HFFc6 (cell line): ENCODE measurements at regions not wholly inside any gene's neighbourhood (a gene's known extent, or its start where the extent isn't known, plus 50 kb on each side); places are given as distances from the start of the nearest gene placed in this dataset.

Experiments used
- DNase-seq: peaks from one replicate; pipeline ENCODE4 v3.0.0-alpha.2; 2018
- H3K27ac Mint-ChIP-seq: 2 replicates; pipeline ENCODE4 v1.8.0; 2020; ENCODE audit warnings: mild to moderate bottlenecking, mixed read lengths
- H3K27me3 Mint-ChIP-seq: 2 replicates; pipeline ENCODE4 v1.8.0; 2021; ENCODE audit warnings: mild to moderate bottlenecking, moderate library complexity, mixed read lengths; ENCODE audit not compliant: insufficient read depth
- H3K36me3 Mint-ChIP-seq: 2 replicates; pipeline ENCODE4 v1.8.0; 2021; ENCODE audit warnings: low read depth, mixed read lengths
- H3K4me1 Mint-ChIP-seq: 2 replicates; pipeline ENCODE4 v1.8.0; 2020; ENCODE audit warnings: low read depth, mixed read lengths
- H3K4me3 Mint-ChIP-seq: 2 replicates; pipeline ENCODE4 v1.8.0; 2020; ENCODE audit warnings: mild to moderate bottlenecking, moderate library complexity, mixed read lengths
- H3K9me3 Mint-ChIP-seq: 2 replicates; pipeline ENCODE4 v1.8.0; 2020; ENCODE audit warnings: mild to moderate bottlenecking, mixed read lengths
- TF ChIP-seq, protein P1 (sequence below): fragments of 200-600 bp; sonication (generic); IDR thresholded peaks from 2 replicates; pipeline ENCODE4 v1.5.0; 2021; ENCODE audit warnings: antibody characterized with exemption, mild to moderate bottlenecking

GRCh38 chr13:85565652-85566051 lies 233.6 kb downstream of the SLITRK6 start:
- no peaks in the 10 kb centered on the region for H3K9me3 Mint-ChIP-seq
- peak overlapping the region; percentile 52 for H3K27ac Mint-ChIP-seq

DNA sequence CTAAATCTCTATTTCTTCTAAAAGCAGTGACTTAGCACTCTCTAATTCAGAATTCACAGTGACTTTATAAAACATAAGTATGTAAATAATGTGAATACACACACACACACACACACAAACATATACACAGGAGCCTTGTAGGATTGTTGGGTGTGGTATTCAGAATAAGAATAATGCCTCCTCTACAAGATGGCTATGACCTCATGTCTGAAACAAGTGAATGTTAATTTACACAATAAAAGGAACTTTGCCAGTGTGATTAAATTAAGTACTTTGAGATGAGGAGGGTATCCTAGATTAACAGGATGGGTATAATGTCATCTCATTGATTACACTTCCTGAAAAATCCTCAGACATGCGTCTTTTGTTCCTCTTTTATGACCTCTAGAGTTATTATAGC lies 234.6 kb downstream of the SLITRK6 start:
- H3K27ac Mint-ChIP-seq, result no peak overlapping the region
- H3K4me3 Mint-ChIP-seq, result no peak overlapping the region
- H3K27me3 Mint-ChIP-seq, result no peaks in the 10 kb centered on the region
- DNase-seq, result no peak
- TF ChIP-seq, protein P1, sequence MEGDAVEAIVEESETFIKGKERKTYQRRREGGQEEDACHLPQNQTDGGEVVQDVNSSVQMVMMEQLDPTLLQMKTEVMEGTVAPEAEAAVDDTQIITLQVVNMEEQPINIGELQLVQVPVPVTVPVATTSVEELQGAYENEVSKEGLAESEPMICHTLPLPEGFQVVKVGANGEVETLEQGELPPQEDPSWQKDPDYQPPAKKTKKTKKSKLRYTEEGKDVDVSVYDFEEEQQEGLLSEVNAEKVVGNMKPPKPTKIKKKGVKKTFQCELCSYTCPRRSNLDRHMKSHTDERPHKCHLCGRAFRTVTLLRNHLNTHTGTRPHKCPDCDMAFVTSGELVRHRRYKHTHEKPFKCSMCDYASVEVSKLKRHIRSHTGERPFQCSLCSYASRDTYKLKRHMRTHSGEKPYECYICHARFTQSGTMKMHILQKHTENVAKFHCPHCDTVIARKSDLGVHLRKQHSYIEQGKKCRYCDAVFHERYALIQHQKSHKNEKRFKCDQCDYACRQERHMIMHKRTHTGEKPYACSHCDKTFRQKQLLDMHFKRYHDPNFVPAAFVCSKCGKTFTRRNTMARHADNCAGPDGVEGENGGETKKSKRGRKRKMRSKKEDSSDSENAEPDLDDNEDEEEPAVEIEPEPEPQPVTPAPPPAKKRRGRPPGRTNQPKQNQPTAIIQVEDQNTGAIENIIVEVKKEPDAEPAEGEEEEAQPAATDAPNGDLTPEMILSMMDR, result no peak
- no peaks in the 10 kb centered on the region for H3K9me3 Mint-ChIP-seq
- H3K36me3 Mint-ChIP-seq, result no peaks in the 10 kb centered on the region
- H3K4me1 Mint-ChIP-seq, result peaks cover 20% of the 10 kb centered on the region

More at GRCh38 chr13:85565652-85566051, 233.6 kb downstream of the SLITRK6 start:
- Mint-ChIP-seq H3K4me3 (peak overlapping the region; percentile 8; the same call in 1 of the 2 replicates), H3K4me1 (peaks cover 20% of the 10 kb centered on the region), H3K27me3 (no peaks in the 10 kb centered on the region), H3K36me3 (no peaks in the 10 kb centered on the region)
- TF ChIP-seq, protein P1, result no peak
- no peak for DNase-seq

- no peaks in the 10 kb centered on the region for H3K27me3 Mint-ChIP-seq
- no peak overlapping the region for H3K4me3 Mint-ChIP-seq
- no peak overlapping the region for H3K27ac Mint-ChIP-seq
- no peaks in the 10 kb centered on the region for H3K9me3 Mint-ChIP-seq
- H3K36me3 Mint-ChIP-seq, result no peaks in the 10 kb centered on the region
- DNase-seq, result no peak
- peaks cover 30% of the 10 kb centered on the region for H3K4me1 Mint-ChIP-seq
- TF ChIP-seq, protein P1, result no peak
Measured at GRCh38 chr13:85562282-85562681, 236.9 kb downstream of the SLITRK6 start.

GRCh38 chr13:85557691-85558467 lies 241.3 kb downstream of the SLITRK6 start:
- Mint-ChIP-seq H3K27ac (no peak overlapping the region), H3K4me3 (no peak overlapping the region; the same call in 1 of the 2 replicates)
- no peak for DNase-seq

DNA sequence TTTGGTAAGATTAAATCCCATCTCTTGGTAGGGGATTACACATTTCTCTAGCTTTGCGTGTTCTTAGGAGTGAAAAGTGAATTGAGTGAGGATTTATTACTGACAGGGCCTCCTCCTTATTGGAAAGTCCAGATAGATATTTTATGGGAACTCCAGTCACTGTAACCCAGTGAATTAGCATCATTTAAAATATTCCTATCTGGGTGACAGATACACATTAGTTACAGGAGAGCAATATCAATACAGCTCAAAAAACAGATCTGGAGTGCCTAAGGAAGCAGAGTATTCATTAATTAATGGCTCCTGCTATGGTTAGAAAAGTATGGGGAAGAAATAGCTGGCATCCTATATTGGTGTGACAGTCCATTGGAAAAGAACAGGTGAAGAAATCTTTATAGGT lies 248.2 kb downstream of the SLITRK6 start:
- Mint-ChIP-seq H3K27ac (no peak overlapping the region), H3K27me3 (no peaks in the 10 kb centered on the region), H3K4me1 (no peaks in the 10 kb centered on the region), H3K9me3 (peaks cover 14% of the 10 kb centered on the region), H3K36me3 (peaks cover 9% of the 10 kb centered on the region), H3K4me3 (no peak overlapping the region)
- DNase-seq, result no peak
- TF ChIP-seq, protein P1, result no peak

More at GRCh38 chr13:85557691-85558467, 241.3 kb downstream of the SLITRK6 start:
- Mint-ChIP-seq H3K27me3 (no peaks in the 10 kb centered on the region), H3K4me1 (peaks cover 18% of the 10 kb centered on the region; the same call in 1 of the 2 replicates), H3K36me3 (no peaks in the 10 kb centered on the region), H3K9me3 (no peaks in the 10 kb centered on the region)
- TF ChIP-seq, protein P1, result no peak
